ENCODE measurements at regions not wholly inside any gene's neighbourhood (a gene's known extent, or its start where the extent isn't known, plus 50 kb on each side); places are given as distances from the start of the nearest gene placed in this dataset.

- Histone ChIP-seq H3K79me2 (ENCODE audit: control insufficient read depth, insufficient read depth, low read length) (no peaks in the 10 kb centered on the region), H4K20me1 (ENCODE audit: control insufficient read depth, insufficient read depth) (no peaks in the 10 kb centered on the region), H3K27ac (ENCODE audit: control insufficient read depth, insufficient read depth) (no peak overlapping the region), H3K4me3 (no peak overlapping the region), H3K36me3 (ENCODE audit: control insufficient read depth in 2 of 2, insufficient read depth in 2 of 2, low read length in 1 of 2) (no peaks in the 10 kb centered on the region), H3K27me3 (replicated peaks in 1 of 2; ENCODE audit: control insufficient read depth in 2 of 2, insufficient read depth in 2 of 2, low read length in 1 of 2) (no peaks in the 10 kb centered on the region), H3K9ac (ENCODE audit: control insufficient read depth, insufficient read depth, low read length) (no peak overlapping the region), H3K4me2 (ENCODE audit: control insufficient read depth, insufficient read depth) (no peak overlapping the region), H3K4me1 (ENCODE audit: control insufficient read depth, insufficient read depth, low read length) (no peaks in the 10 kb centered on the region), H2AFZ (ENCODE audit: control insufficient read depth, low read depth, low read length) (no peak overlapping the region), H3K9me3 (replicated peaks; ENCODE audit: control insufficient read depth, insufficient read depth, low read length) (no peaks in the 10 kb centered on the region; the same call in 2 of the 3 replicates)
- DNase-seq (ENCODE audit: low read depth, low spot score) (no peak), FAIRE-seq (no peak), ATAC-seq (no peak)
- in situ Hi-C loops (cut with MboI) (no loop called here), intact Hi-C loops (cut with micrococcal nuclease; ENCODE audit: unreplicated experiment) (no loop called here)
- ChIA-PET SMC1A (ENCODE audit: uncharacterized antibody, unreplicated experiment) (interaction anchor here (1.0 to 1.8 kb wide), 3 partner anchors 12 to 24 kb away, joined by 3 to 6 read pairs (median 3); no protein-coding TSS in a partner anchor), CTCF (interaction anchor here (1.0 kb wide), 1 partner anchor 50 kb away, joined by 4 read pairs; no protein-coding TSS in a partner anchor), RAD21 (ENCODE audit: unreplicated experiment) (no interaction called here), POLR2A (no interaction called here)
- no TSS peak for BruUV-seq (replicated peaks)
- WGBS (ENCODE audit: insufficient coverage, insufficient replicate concordance, low lambda C conversion rate, missing lambda C conversion rate), result 42% methylated on average over 5 of the region's 5 CpGs
- TF ChIP-seq ZNF274 (IDR thresholded peaks at IDR 0.05; ENCODE audit: insufficient read depth, insufficient read length) (no peak), ASH2L (IDR thresholded peaks at IDR 0.05; ENCODE audit: borderline replicate concordance, low read depth) (no peak), HDAC6 (IDR thresholded peaks at IDR 0.05; ENCODE audit: unreplicated experiment) (no peak), CREB1 (IDR thresholded peaks at IDR 0.05; ENCODE audit: low read depth) (no peak), ELK1 (IDR thresholded peaks at IDR 0.05; ENCODE audit: low read depth, low read length) (no peak), EP300 (IDR thresholded peaks at IDR 0.05; ENCODE audit: borderline replicate concordance in 1 of 2, control insufficient read depth in 1 of 2, low read depth in 2 of 2, low read length in 2 of 2) (no peak), CHD4 (IDR thresholded peaks at IDR 0.05) (no peak)
- TF ChIP-seq, protein P1, sequence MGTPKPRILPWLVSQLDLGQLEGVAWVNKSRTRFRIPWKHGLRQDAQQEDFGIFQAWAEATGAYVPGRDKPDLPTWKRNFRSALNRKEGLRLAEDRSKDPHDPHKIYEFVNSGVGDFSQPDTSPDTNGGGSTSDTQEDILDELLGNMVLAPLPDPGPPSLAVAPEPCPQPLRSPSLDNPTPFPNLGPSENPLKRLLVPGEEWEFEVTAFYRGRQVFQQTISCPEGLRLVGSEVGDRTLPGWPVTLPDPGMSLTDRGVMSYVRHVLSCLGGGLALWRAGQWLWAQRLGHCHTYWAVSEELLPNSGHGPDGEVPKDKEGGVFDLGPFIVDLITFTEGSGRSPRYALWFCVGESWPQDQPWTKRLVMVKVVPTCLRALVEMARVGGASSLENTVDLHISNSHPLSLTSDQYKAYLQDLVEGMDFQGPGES (IDR thresholded peaks at IDR 0.05), result no peak
Observed at GRCh38 chr5:67262206-67262605, 65.6 kb upstream of the CD180 start.
